Transverse colon (tissue), 4 donors: ENCODE measurements at regions not wholly inside any gene's neighbourhood (a gene's known extent, or its start where the extent isn't known, plus 50 kb on each side); places are given as distances from the start of the nearest gene placed in this dataset.

Experiments
- DNase-seq: peaks from one replicate; pipeline ENCODE4 v3.0.0-alpha.2; 2019
- H3K27ac ChIP-seq, 4 donors: fragments of 200-600 bp; sonication (generic); 2 replicates each; pipeline ENCODE4 v1.5.1; 2016 to 2018; ENCODE audit warnings: inconsistent platforms in 4 of 4
- H3K27me3 ChIP-seq: fragments of 200-600 bp; sonication (generic); 2 replicates; pipeline ENCODE4 v1.5.1; 2017; ENCODE audit warnings: inconsistent platforms
- H3K36me3 ChIP-seq, 4 donors: fragments of 200-600 bp; sonication (generic); 2 replicates each; pipeline ENCODE4 v1.5.1; 2017 to 2019; ENCODE audit warnings: inconsistent platforms in 4 of 4
- H3K4me1 ChIP-seq, 4 donors: fragments of 200-600 bp; sonication (generic); 2 replicates each; pipeline ENCODE4 v1.5.1; 2017 to 2020; ENCODE audit warnings: inconsistent platforms in 4 of 4
- H3K4me3 ChIP-seq, 4 donors: fragments of 200-600 bp; sonication (generic); 1 replicate in 1 of 4; 2 replicates in 3 of 4; pipeline versions ENCODE4 v1.5.1 to v1.6.1; 2017 to 2019; ENCODE audit warnings: inconsistent platforms in 4 of 4
- H3K9me3 ChIP-seq, 2 donors: fragments of 200-600 bp; sonication (generic); 2 replicates each; pipeline ENCODE4 v1.5.1; 2017 to 2019; ENCODE audit warnings: inconsistent platforms in 2 of 2
- CTCF ChIP-seq, 5 experiments: fragments of 200-600 bp in 3 of 5; fragments of 450-650 bp in 2 of 5; sonication (generic) in 3 of 5; IDR thresholded peaks; 1 replicate in 2 of 5; 2 replicates in 3 of 5; pipeline ENCODE4 v1.5.1; 2016 to 2017; ENCODE audit warnings: antibody characterized with exemption in 5 of 5, inconsistent platforms in 3 of 5, mild to moderate bottlenecking in 2 of 5, moderate library complexity in 1 of 5
- EP300 ChIP-seq: sonication (generic); formaldehyde crosslinking; IDR thresholded peaks from one replicate; pipeline ENCODE4 v1.6.1; 2017; ENCODE audit warnings: antibody characterized with exemption, low read depth
- POLR2A ChIP-seq: fragments of 450-650 bp; IDR thresholded peaks from one replicate; pipeline ENCODE4 v1.6.1; 2016; ENCODE audit warnings: antibody characterized with exemption, mild to moderate bottlenecking, moderate library complexity
- POLR2AphosphoS5 ChIP-seq, 3 donors: sonication (generic); formaldehyde crosslinking; IDR thresholded peaks; one replicate each; pipeline ENCODE4 v1.6.1; 2016; ENCODE audit warnings: antibody characterized with exemption in 3 of 3
- WGBS, 2 donors: methylation state at CpG; one replicate each; pipeline ENCODE4 v1.1.5; 2018; ENCODE audit warnings: low coverage in 1 of 2; 5-methylcytosine and 5-hydroxymethylcytosine counted together
- in situ Hi-C, 4 donors: fragments of 200-750 bp; cut with MboI; loops; one replicate each; pipeline versions ENCODE4 v1.15.0 to v1.15.1; 2017; ENCODE audit warnings: low sequenced_read_pairs in 3 of 4, low pct_ligation_motif_present in 1 of 4, low pct_unique_long_range_greater_than_20kb in 1 of 4
- intact Hi-C: fragments of 100-400 bp; cut with DNase I; formaldehyde crosslinking; loops from one replicate; pipeline ENCODE4 v1.15.1; 2023; ENCODE audit warnings: low total_unique reads

GRCh38 chr4:53659112-53659511, 67.8 kb upstream of the LNX1 start:
- H3K4me1 ChIP-seq: peaks cover 0 to 5% (median 2%) of the 10 kb centered on the region in 4 donors
- TF ChIP-seq CTCF (IDR thresholded peaks at IDR 0.05): no peak
- no peak for TF ChIP-seq POLR2AphosphoS5 (IDR thresholded peaks at IDR 0.05)
- no peak for TF ChIP-seq POLR2A
- no peak for TF ChIP-seq EP300
- in situ Hi-C loops: no loop called here
- H3K9me3 ChIP-seq: no peaks in the 10 kb centered on the region
- H3K36me3 ChIP-seq: no peaks in the 10 kb centered on the region
- no peaks in the 10 kb centered on the region for H3K27me3 ChIP-seq
- 79 to 85% methylated on average over 5 of the region's 5 CpGs for WGBS, 2 donors
- no peak overlapping the region for H3K27ac ChIP-seq
- H3K4me3 ChIP-seq: no peak overlapping the region
- DNase-seq: no peak
- intact Hi-C loops: no loop called here

GRCh38 chr4:53658029-53658428, 66.7 kb upstream of the LNX1 start:
- no peaks in the 10 kb centered on the region for H3K27me3 ChIP-seq
- H3K4me3 ChIP-seq: no peak overlapping the region
- TF ChIP-seq CTCF (IDR thresholded peaks at IDR 0.05) (no peak), POLR2AphosphoS5 (IDR thresholded peaks at IDR 0.05) (no peak), POLR2A (no peak), EP300 (no peak)
- no peak overlapping the region for H3K27ac ChIP-seq
- peaks cover 0 to 16% (median 12%) of the 10 kb centered on the region in 4 donors for H3K4me1 ChIP-seq
- no peaks in the 10 kb centered on the region for H3K36me3 ChIP-seq
- in situ Hi-C loops (no loop called here), intact Hi-C loops (no loop called here)
- DNase-seq: no peak
- no peaks in the 10 kb centered on the region for H3K9me3 ChIP-seq
- WGBS, 2 donors: 57 to 94% methylated on average over 1 of the region's 1 CpG

DNA sequence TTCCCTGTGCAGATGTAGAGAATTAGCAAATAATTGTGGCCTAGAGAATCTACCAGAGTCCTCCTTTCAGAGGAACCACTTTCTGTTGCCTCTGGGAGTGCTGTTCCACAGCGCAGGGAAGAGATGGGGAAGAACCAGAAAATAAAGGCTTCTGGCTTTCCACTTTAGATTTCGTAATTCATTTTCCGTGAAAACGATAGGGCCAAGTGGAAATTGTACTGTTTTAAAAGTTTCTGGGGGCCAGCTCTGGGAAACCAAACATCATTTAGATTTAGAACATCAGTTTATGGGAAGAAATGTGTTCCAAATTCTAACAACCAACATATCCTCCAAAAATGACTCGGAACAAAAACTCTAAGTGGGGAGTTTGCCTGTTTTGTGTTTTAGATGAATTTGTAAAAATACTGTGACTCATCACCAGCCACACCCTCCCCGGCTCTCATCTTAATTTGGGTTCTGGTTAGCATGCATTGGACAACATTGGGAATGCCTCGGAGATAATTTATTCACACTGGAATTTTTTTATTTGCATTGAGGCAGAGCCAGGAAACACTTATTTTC, 65.2 kb upstream of the LNX1 start:
- Histone ChIP-seq H3K36me3 (no peaks in the 10 kb centered on the region), H3K9me3 (no peaks in the 10 kb centered on the region), H3K27ac (peak overlapping the region; percentile 31 to 71 (median 54)), H3K4me1 (peaks cover 0 to 29% (median 18%) of the 10 kb centered on the region in 4 donors), H3K4me3 (no peak overlapping the region), H3K27me3 (no peaks in the 10 kb centered on the region)
- in situ Hi-C loops: no loop called here
- DNase-seq: no peak
- TF ChIP-seq CTCF (IDR thresholded peaks at IDR 0.05): peak; percentile 18 to 31 (median 25)
- TF ChIP-seq POLR2AphosphoS5 (IDR thresholded peaks at IDR 0.05): no peak
- no peak for TF ChIP-seq POLR2A
- no peak for TF ChIP-seq EP300
- 81 to 82% methylated on average over 7 of the region's 7 CpGs for WGBS, 2 donors
- intact Hi-C loops: no loop called here

DNA sequence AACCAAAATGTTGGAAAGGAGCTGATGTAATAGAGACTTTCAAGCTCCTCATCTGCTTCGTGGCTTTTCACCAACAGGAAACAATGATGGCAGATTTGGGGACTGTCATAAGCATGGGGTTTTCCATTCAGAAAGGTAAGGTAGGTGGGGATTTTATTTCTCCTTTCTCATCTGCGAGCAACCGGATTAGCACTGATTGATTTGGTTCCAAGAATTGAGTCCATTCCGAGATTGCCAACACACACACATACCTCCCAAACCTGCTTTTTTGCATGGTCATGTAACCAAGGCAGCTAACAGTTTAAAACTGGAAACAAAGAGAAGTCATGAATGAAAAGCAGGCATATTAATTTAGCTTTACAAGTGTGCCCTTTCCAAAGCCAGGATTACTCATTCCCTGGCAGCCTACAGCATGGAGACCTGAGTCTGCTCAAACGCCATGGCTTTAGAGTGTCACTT, 63.0 kb upstream of the LNX1 start:
- H3K4me3 ChIP-seq: no peak overlapping the region
- no peaks in the 10 kb centered on the region for H3K9me3 ChIP-seq
- H3K27ac ChIP-seq: peak overlapping the region; percentile 1 to 56 (median 41)
- WGBS, 2 donors: 36% methylated on average over 5 of the region's 5 CpGs
- no peaks in the 10 kb centered on the region for H3K27me3 ChIP-seq
- DNase-seq: no peak
- intact Hi-C loops (no loop called here), in situ Hi-C loops (no loop called here)
- H3K36me3 ChIP-seq: no peaks in the 10 kb centered on the region
- TF ChIP-seq CTCF (IDR thresholded peaks at IDR 0.05) (no peak), EP300 (no peak)
- H3K4me1 ChIP-seq: peaks cover 0 to 36% (median 27%) of the 10 kb centered on the region in 4 donors
